ENCODE measurements at regions not wholly inside any gene's neighbourhood (a gene's known extent, or its start where the extent isn't known, plus 50 kb on each side); places are given as distances from the start of the nearest gene placed in this dataset.

- no peak for DNase-seq (ENCODE audit: low read depth)
- in situ Hi-C loops (cut with HindIII; ENCODE audit: low pct_unique_long_range_greater_than_20kb, low sequenced_read_pairs): no loop called here
These were observed 547.4 kb upstream of the CXADR start for GRCh38 chr21:16965424-16965823.

GRCh38 chr21:16968436-16968835 is 544.4 kb upstream of the CXADR start:
- in situ Hi-C loops (cut with HindIII; ENCODE audit: low pct_unique_long_range_greater_than_20kb, low sequenced_read_pairs): no loop called here
- no peak for DNase-seq (ENCODE audit: low read depth)

GRCh38 chr21:16969636-16970035 is 543.2 kb upstream of the CXADR start:
- no peak for DNase-seq (ENCODE audit: low read depth)
- in situ Hi-C loops (cut with HindIII; ENCODE audit: low pct_unique_long_range_greater_than_20kb, low sequenced_read_pairs): no loop called here

- DNase-seq (ENCODE audit: low read depth): no peak
- in situ Hi-C loops (cut with HindIII; ENCODE audit: low pct_unique_long_range_greater_than_20kb, low sequenced_read_pairs): no loop called here
These were observed 538.8 kb upstream of the CXADR start for GRCh38 chr21:16974060-16974459.

- in situ Hi-C loops (cut with HindIII; ENCODE audit: low pct_unique_long_range_greater_than_20kb, low sequenced_read_pairs): no loop called here
- no peak for DNase-seq (ENCODE audit: low read depth)
These were observed 536.6 kb upstream of the CXADR start for GRCh38 chr21:16976193-16976592.

- in situ Hi-C loops (cut with HindIII; ENCODE audit: low pct_unique_long_range_greater_than_20kb, low sequenced_read_pairs): no loop called here
- no peak for DNase-seq (ENCODE audit: low read depth)
These were observed 534.4 kb upstream of the CXADR start for GRCh38 chr21:16978309-16978895.

GRCh38 chr21:16979574-16979973 is 533.3 kb upstream of the CXADR start:
- no peak for DNase-seq (ENCODE audit: low read depth)
- in situ Hi-C loops (cut with HindIII; ENCODE audit: low pct_unique_long_range_greater_than_20kb, low sequenced_read_pairs): no loop called here

- in situ Hi-C loops (cut with HindIII; ENCODE audit: low pct_unique_long_range_greater_than_20kb, low sequenced_read_pairs): no loop called here
- no peak for DNase-seq (ENCODE audit: low read depth)
These were observed 529.4 kb upstream of the CXADR start for GRCh38 chr21:16983420-16983819.

- DNase-seq (ENCODE audit: low read depth): no peak
- in situ Hi-C loops (cut with HindIII; ENCODE audit: low pct_unique_long_range_greater_than_20kb, low sequenced_read_pairs): no loop called here
These were observed 520.4 kb upstream of the CXADR start for GRCh38 chr21:16992448-16992847.

GRCh38 chr21:16993416-16994038 is 519.3 kb upstream of the CXADR start:
- no peak for DNase-seq (ENCODE audit: low read depth)
- in situ Hi-C loops (cut with HindIII; ENCODE audit: low pct_unique_long_range_greater_than_20kb, low sequenced_read_pairs): no loop called here

GRCh38 chr21:17002594-17003257 is 510.1 kb upstream of the CXADR start:
- in situ Hi-C loops (cut with HindIII; ENCODE audit: low pct_unique_long_range_greater_than_20kb, low sequenced_read_pairs): no loop called here
- DNase-seq (ENCODE audit: low read depth): no peak

- in situ Hi-C loops (cut with HindIII; ENCODE audit: low pct_unique_long_range_greater_than_20kb, low sequenced_read_pairs): no loop called here
- no peak for DNase-seq (ENCODE audit: low read depth)
These were observed 509.6 kb upstream of the CXADR start for GRCh38 chr21:17003258-17003615.

GRCh38 chr21:17003763-17004373 is 509.0 kb upstream of the CXADR start:
- in situ Hi-C loops (cut with HindIII; ENCODE audit: low pct_unique_long_range_greater_than_20kb, low sequenced_read_pairs): no loop called here
- DNase-seq (ENCODE audit: low read depth): no peak

- no peak for DNase-seq (ENCODE audit: low read depth)
- in situ Hi-C loops (cut with HindIII; ENCODE audit: low pct_unique_long_range_greater_than_20kb, low sequenced_read_pairs): no loop called here
These were observed 480.6 kb upstream of the CXADR start for GRCh38 chr21:17032141-17032655.

- in situ Hi-C loops (cut with HindIII; ENCODE audit: low pct_unique_long_range_greater_than_20kb, low sequenced_read_pairs): no loop called here
- DNase-seq (ENCODE audit: low read depth): no peak
These were observed 468.1 kb upstream of the CXADR start for GRCh38 chr21:17044696-17045095.

- peak; percentile 19 for DNase-seq (ENCODE audit: low read depth)
- in situ Hi-C loops (cut with HindIII; ENCODE audit: low pct_unique_long_range_greater_than_20kb, low sequenced_read_pairs): no loop called here
These were observed 467.5 kb upstream of the CXADR start for GRCh38 chr21:17045214-17045853.

GRCh38 chr21:17048974-17049373 is 463.9 kb upstream of the CXADR start:
- DNase-seq (ENCODE audit: low read depth): no peak
- in situ Hi-C loops (cut with HindIII; ENCODE audit: low pct_unique_long_range_greater_than_20kb, low sequenced_read_pairs): no loop called here

- DNase-seq (ENCODE audit: low read depth): no peak
- in situ Hi-C loops (cut with HindIII; ENCODE audit: low pct_unique_long_range_greater_than_20kb, low sequenced_read_pairs): no loop called here
These were observed 462.7 kb upstream of the CXADR start for GRCh38 chr21:17050156-17050555.

GRCh38 chr21:17050646-17051045 is 462.2 kb upstream of the CXADR start:
- in situ Hi-C loops (cut with HindIII; ENCODE audit: low pct_unique_long_range_greater_than_20kb, low sequenced_read_pairs): no loop called here
- no peak for DNase-seq (ENCODE audit: low read depth)
